Activated naive CD4-positive, alpha-beta T cell treated with anti-CD3 and anti-CD28 coated beads for 36 hours (primary cell): ENCODE measurements at regions not wholly inside any gene's neighbourhood (a gene's known extent, or its start where the extent isn't known, plus 50 kb on each side); places are given as distances from the start of the nearest gene placed in this dataset.

Experiments
- CTCF ChIA-PET: fragments of 350-600 bp; sonication (Branson Sonifier 250); formaldehyde crosslinking; loops from one replicate; lab custom pipeline; 2021; ENCODE audit warnings: antibody characterized with exemption; lab: Charles Lee
- DNase-seq: peaks from one replicate; pipeline ENCODE4 v3.0.0-alpha.2; 2020
- H3K27ac Mint-ChIP-seq: one replicate; pipeline ENCODE4 v1.8.0; 2021; ENCODE audit warnings: mild to moderate bottlenecking, mixed read lengths
- H3K27me3 Mint-ChIP-seq: one replicate; pipeline ENCODE4 v1.8.0; 2021; ENCODE audit warnings: low read depth, mixed read lengths
- H3K36me3 Mint-ChIP-seq: one replicate; pipeline ENCODE4 v1.8.0; 2021; ENCODE audit warnings: low read depth, mixed read lengths
- H3K4me1 Mint-ChIP-seq: one replicate; pipeline ENCODE4 v1.8.0; 2021; ENCODE audit warnings: low read depth, mixed read lengths
- H3K4me3 Mint-ChIP-seq: one replicate; pipeline ENCODE4 v1.8.0; 2021; ENCODE audit warnings: mild to moderate bottlenecking, moderate library complexity, mixed read lengths
- H3K9me3 Mint-ChIP-seq: one replicate; pipeline ENCODE4 v1.8.0; 2021; ENCODE audit warnings: mixed read lengths
- intact Hi-C: fragments of 100-400 bp; cut with micrococcal nuclease; formaldehyde crosslinking; loops from one replicate; pipeline ENCODE4 v1.15.1; 2023

- CTCF ChIA-PET = no interaction called here
- Mint-ChIP-seq H3K27ac (no peak overlapping the region), H3K4me1 (peaks cover 20% of the 10 kb centered on the region), H3K36me3 (no peaks in the 10 kb centered on the region), H3K27me3 (peaks cover 7% of the 10 kb centered on the region), H3K4me3 (no peak overlapping the region), H3K9me3 (no peaks in the 10 kb centered on the region)
- no peak for DNase-seq
- intact Hi-C loops = loop anchor here (5.0 kb wide), 1 partner anchor 64 kb away; no protein-coding TSS in a partner anchor
Measured at GRCh38 chr7:41633690-41634089, 69.2 kb downstream of the INHBA start.

GRCh38 chr7:41630741-41631140 is 72.1 kb downstream of the INHBA start:
- intact Hi-C loops = loop anchor here (1.0 to 5.0 kb wide), 2 partner anchors 67 to 251 kb away; no protein-coding TSS in a partner anchor
- CTCF ChIA-PET = no interaction called here
- DNase-seq = peak; percentile 41

GRCh38 chr7:41629711-41630111 is 73.2 kb downstream of the INHBA start:
- Mint-ChIP-seq H3K27me3 (peaks cover 7% of the 10 kb centered on the region), H3K9me3 (no peaks in the 10 kb centered on the region), H3K4me3 (no peak overlapping the region), H3K4me1 (peaks cover 29% of the 10 kb centered on the region), H3K27ac (no peak overlapping the region), H3K36me3 (no peaks in the 10 kb centered on the region)
- DNase-seq = no peak
- CTCF ChIA-PET = no interaction called here
- intact Hi-C loops = loop anchor here (1.0 to 5.0 kb wide), 2 partner anchors 68 to 252 kb away; no protein-coding TSS in a partner anchor

More at GRCh38 chr7:41630741-41631140, 72.1 kb downstream of the INHBA start:
- H3K36me3 Mint-ChIP-seq = no peaks in the 10 kb centered on the region
- no peak overlapping the region for H3K27ac Mint-ChIP-seq
- peaks cover 25% of the 10 kb centered on the region for H3K4me1 Mint-ChIP-seq
- no peaks in the 10 kb centered on the region for H3K9me3 Mint-ChIP-seq
- H3K27me3 Mint-ChIP-seq = peaks cover 7% of the 10 kb centered on the region
- no peak overlapping the region for H3K4me3 Mint-ChIP-seq

- no peak overlapping the region for H3K4me3 Mint-ChIP-seq
- DNase-seq = peak; percentile 21
- CTCF ChIA-PET = no interaction called here
- intact Hi-C loops = no loop called here
- H3K27me3 Mint-ChIP-seq = peaks cover 7% of the 10 kb centered on the region
- H3K27ac Mint-ChIP-seq = no peak overlapping the region
- peaks cover 1% of the 10 kb centered on the region for H3K9me3 Mint-ChIP-seq
- no peaks in the 10 kb centered on the region for H3K36me3 Mint-ChIP-seq
- H3K4me1 Mint-ChIP-seq = peaks cover 30% of the 10 kb centered on the region
Measured at GRCh38 chr7:41628901-41629300, 74.0 kb downstream of the INHBA start.

- Mint-ChIP-seq H3K4me3 (no peak overlapping the region), H3K9me3 (peaks cover 3% of the 10 kb centered on the region), H3K27me3 (peaks cover 3% of the 10 kb centered on the region), H3K4me1 (peaks cover 28% of the 10 kb centered on the region), H3K36me3 (no peaks in the 10 kb centered on the region), H3K27ac (no peak overlapping the region)
- no peak for DNase-seq
- intact Hi-C loops = no loop called here
- CTCF ChIA-PET = no interaction called here
Measured at GRCh38 chr7:41627645-41628298, 75.1 kb downstream of the INHBA start.

GRCh38 chr7:41624818-41625217 is 78.1 kb downstream of the INHBA start:
- no peaks in the 10 kb centered on the region for H3K36me3 Mint-ChIP-seq

GRCh38 chr7:41621953-41622831 is 80.7 kb downstream of the INHBA start:
- CTCF ChIA-PET = no interaction called here

More at GRCh38 chr7:41624818-41625217, 78.1 kb downstream of the INHBA start:
- CTCF ChIA-PET = no interaction called here
- no peak for DNase-seq
- Mint-ChIP-seq H3K27me3 (peaks cover 3% of the 10 kb centered on the region), H3K27ac (no peak overlapping the region), H3K4me1 (peaks cover 17% of the 10 kb centered on the region), H3K4me3 (no peak overlapping the region), H3K9me3 (peaks cover 8% of the 10 kb centered on the region)
- intact Hi-C loops = no loop called here

GRCh38 chr7:41617987-41618386 is 84.9 kb downstream of the INHBA start:
- no peak for DNase-seq
- Mint-ChIP-seq H3K36me3 (no peaks in the 10 kb centered on the region), H3K27me3 (peaks cover 5% of the 10 kb centered on the region), H3K4me3 (no peak overlapping the region), H3K4me1 (no peaks in the 10 kb centered on the region), H3K27ac (no peak overlapping the region), H3K9me3 (peaks cover 5% of the 10 kb centered on the region)
- CTCF ChIA-PET = interaction anchor here (0.9 kb wide), 1 partner anchor 17 kb away, joined by 3 read pairs; no protein-coding TSS in a partner anchor
- intact Hi-C loops = no loop called here

More at GRCh38 chr7:41621953-41622831, 80.7 kb downstream of the INHBA start:
- no peak for DNase-seq
- Mint-ChIP-seq H3K4me1 (peaks cover 4% of the 10 kb centered on the region), H3K9me3 (peaks cover 8% of the 10 kb centered on the region), H3K36me3 (no peaks in the 10 kb centered on the region), H3K4me3 (no peak overlapping the region), H3K27ac (no peak overlapping the region), H3K27me3 (peaks cover 3% of the 10 kb centered on the region)
- intact Hi-C loops = no loop called here

- CTCF ChIA-PET = no interaction called here
- Mint-ChIP-seq H3K36me3 (no peaks in the 10 kb centered on the region), H3K9me3 (peaks cover 4% of the 10 kb centered on the region), H3K27me3 (peaks cover 2% of the 10 kb centered on the region), H3K4me1 (no peaks in the 10 kb centered on the region), H3K27ac (no peak overlapping the region), H3K4me3 (no peak overlapping the region)
- intact Hi-C loops = no loop called here
- no peak for DNase-seq
Measured at GRCh38 chr7:41612798-41613197, 90.1 kb downstream of the INHBA start.

GRCh38 chr7:41612386-41612785 is 90.5 kb downstream of the INHBA start:
- no peaks in the 10 kb centered on the region for H3K36me3 Mint-ChIP-seq

GRCh38 chr7:41608447-41608846 is 94.4 kb downstream of the INHBA start:
- DNase-seq = no peak
- no peak overlapping the region for H3K27ac Mint-ChIP-seq
- intact Hi-C loops = no loop called here
- no peaks in the 10 kb centered on the region for H3K36me3 Mint-ChIP-seq
- H3K4me3 Mint-ChIP-seq = no peak overlapping the region
- peaks cover 4% of the 10 kb centered on the region for H3K9me3 Mint-ChIP-seq
- CTCF ChIA-PET = interaction anchor here (0.6 kb wide), 1 partner anchor 706 kb away, joined by 8 read pairs; no protein-coding TSS in a partner anchor
- no peaks in the 10 kb centered on the region for H3K4me1 Mint-ChIP-seq
- H3K27me3 Mint-ChIP-seq = no peaks in the 10 kb centered on the region

More at GRCh38 chr7:41612386-41612785, 90.5 kb downstream of the INHBA start:
- Mint-ChIP-seq H3K4me3 (no peak overlapping the region), H3K27ac (no peak overlapping the region), H3K27me3 (peaks cover 2% of the 10 kb centered on the region), H3K4me1 (no peaks in the 10 kb centered on the region), H3K9me3 (peaks cover 4% of the 10 kb centered on the region)
- intact Hi-C loops = no loop called here
- CTCF ChIA-PET = no interaction called here
- DNase-seq = no peak

- H3K36me3 Mint-ChIP-seq = no peaks in the 10 kb centered on the region
- intact Hi-C loops = no loop called here
- H3K27ac Mint-ChIP-seq = peak overlapping the region; percentile 41
- CTCF ChIA-PET = no interaction called here
- no peak for DNase-seq
- no peaks in the 10 kb centered on the region for H3K27me3 Mint-ChIP-seq
- no peaks in the 10 kb centered on the region for H3K4me1 Mint-ChIP-seq
- H3K4me3 Mint-ChIP-seq = no peak overlapping the region
- no peaks in the 10 kb centered on the region for H3K9me3 Mint-ChIP-seq
Measured at GRCh38 chr7:41603985-41604384, 98.9 kb downstream of the INHBA start.
